OCI-LY7 (cell line): ENCODE measurements at regions not wholly inside any gene's neighbourhood (a gene's known extent, or its start where the extent isn't known, plus 50 kb on each side); places are given as distances from the start of the nearest gene placed in this dataset.

Experiments used
- BruUV-seq: library from RNA; stranded (reverse); fragments of 400-500 nt; replicated peaks from 2 replicates; lab custom pipeline; 2021; lab: Mats Ljungman, UMichigan
- CTCF ChIA-PET: fragments of 300-600 bp; sonication (Branson Sonifier 250); formaldehyde crosslinking; loops from one replicate; lab custom pipeline; 2022; ENCODE audit warnings: antibody characterized with exemption; ENCODE audit not compliant: unreplicated experiment; lab: Charles Lee
- POLR2A ChIA-PET: fragments of 300-600 bp; sonication (Branson Sonifier 250); formaldehyde crosslinking; loops from one replicate; lab custom pipeline; 2022; ENCODE audit warnings: antibody characterized with exemption; lab: Charles Lee
- DNase-seq: peaks from one replicate; pipeline ENCODE4 v3.0.0-alpha.2; 2015; ENCODE audit warnings: low spot score
- H2AFZ ChIP-seq: fragments of 200-600 bp; sonication (generic), shearing (Covaris generic); 2 replicates; pipeline ENCODE4 v1.6.1; 2014; ENCODE audit warnings: mild to moderate bottlenecking, antibody characterized with exemption, low read length, moderate library complexity
- H3K27ac ChIP-seq: fragments of 200-600 bp; sonication (generic); 2 replicates; pipeline ENCODE4 v1.5.1; 2014; ENCODE audit warnings: mixed run types, low read depth, mild to moderate bottlenecking, moderate library complexity, low read length, inconsistent platforms; ENCODE audit not compliant: poor library complexity, severe bottlenecking
- H3K36me3 ChIP-seq: fragments of 200-600 bp; sonication (generic); 2 replicates; pipeline ENCODE4 v1.6.1; 2014; ENCODE audit warnings: mild to moderate bottlenecking, antibody characterized with exemption, low read length, moderate library complexity, mixed read lengths; ENCODE audit not compliant: insufficient read depth
- H3K4me1 ChIP-seq: fragments of 200-600 bp; sonication (generic); 2 replicates; pipeline ENCODE4 v1.5.1; 2014; ENCODE audit warnings: mild to moderate bottlenecking, low read length; ENCODE audit not compliant: insufficient read depth, poor library complexity, severe bottlenecking
- H3K4me2 ChIP-seq: fragments of 200-600 bp; sonication (generic); 2 replicates; pipeline ENCODE4 v1.6.1; 2014; ENCODE audit warnings: mild to moderate bottlenecking, low read length
- H3K4me3 ChIP-seq: fragments of 200-600 bp; sonication (generic); 2 replicates; pipeline ENCODE4 v1.5.1; 2014; ENCODE audit warnings: mild to moderate bottlenecking, low read depth, low read length; ENCODE audit not compliant: poor library complexity, severe bottlenecking
- H3K79me2 ChIP-seq: fragments of 200-600 bp; sonication (generic); 2 replicates; pipeline ENCODE4 v1.6.1; 2016; ENCODE audit warnings: low read depth, mild to moderate bottlenecking, low read length, moderate library complexity, mixed read lengths; ENCODE audit not compliant: insufficient read depth
- H3K9me2 ChIP-seq: fragments of 200-600 bp; sonication (generic); 2 replicates; pipeline ENCODE4 v1.6.1; 2016; ENCODE audit warnings: mild to moderate bottlenecking, low read length, mixed read lengths; ENCODE audit not compliant: insufficient read depth
- H3K9me3 ChIP-seq: fragments of 200-600 bp; sonication (generic); 2 replicates; pipeline ENCODE4 v1.6.1; 2014; ENCODE audit warnings: mild to moderate bottlenecking, mixed run types, low read length, mixed read lengths
- H4K20me1 ChIP-seq: fragments of 200-600 bp; sonication (generic); 2 replicates; pipeline ENCODE4 v1.6.1; 2014; ENCODE audit warnings: mild to moderate bottlenecking, antibody characterized with exemption, low read length, moderate library complexity, mixed read lengths; ENCODE audit not compliant: insufficient read depth
- CTCF ChIP-seq: fragments of 200-600 bp; sonication (generic); conservative IDR thresholded peaks from 2 replicates; pipeline ENCODE4 v1.5.1; 2014; ENCODE audit warnings: mild to moderate bottlenecking, antibody characterized with exemption, low read length, moderate library complexity, mixed read lengths
- EZH2phosphoT487 ChIP-seq: fragments of 200-600 bp; sonication (generic); IDR thresholded peaks from 2 replicates; pipeline ENCODE4 v1.6.1; 2018; ENCODE audit warnings: low read depth, borderline replicate concordance, mild to moderate bottlenecking, mixed run types, antibody characterized with exemption, low read length, moderate library complexity, mixed read lengths
- intact Hi-C: fragments of 100-400 bp; cut with micrococcal nuclease; formaldehyde crosslinking; loops from one replicate; pipeline ENCODE4 v1.10.0; 2022; ENCODE audit not compliant: unreplicated experiment

GRCh38 chr2:37794717-37795116 is 123.3 kb upstream of the CDC42EP3 start:
- Histone ChIP-seq H3K79me2 (no peaks in the 10 kb centered on the region), H3K4me3 (no peak overlapping the region), H3K36me3 (no peaks in the 10 kb centered on the region), H3K9me3 (no peaks in the 10 kb centered on the region), H3K27ac (no peak overlapping the region), H2AFZ (no peak overlapping the region), H3K4me2 (no peak overlapping the region), H3K9me2 (no peaks in the 10 kb centered on the region), H3K4me1 (no peaks in the 10 kb centered on the region), H4K20me1 (no peaks in the 10 kb centered on the region)
- no peak for TF ChIP-seq CTCF
- no peak for TF ChIP-seq EZH2phosphoT487
- POLR2A ChIA-PET = interaction anchor here (0.6 to 1.0 kb wide), 2 partner anchors 23 to 195 kb away, joined by 3 to 5 read pairs; no protein-coding TSS in a partner anchor
- intact Hi-C loops = no loop called here
- no TSS peak for BruUV-seq
- CTCF ChIA-PET = interaction anchor here (1.3 kb wide), 1 partner anchor 38 kb away, joined by 3 read pairs; no protein-coding TSS in a partner anchor
- no peak for DNase-seq

- intact Hi-C loops = no loop called here
- no peaks in the 10 kb centered on the region for H3K9me2 ChIP-seq
- no peak overlapping the region for H2AFZ ChIP-seq
- no peak overlapping the region for H3K4me2 ChIP-seq
- no peaks in the 10 kb centered on the region for H3K36me3 ChIP-seq
- no peaks in the 10 kb centered on the region for H3K9me3 ChIP-seq
- CTCF ChIA-PET = interaction anchor here (1.3 kb wide), 1 partner anchor 37 kb away, joined by 3 read pairs; no protein-coding TSS in a partner anchor
- BruUV-seq = no TSS peak
- no peaks in the 10 kb centered on the region for H3K4me1 ChIP-seq
- no peak overlapping the region for H3K27ac ChIP-seq
- H3K4me3 ChIP-seq = no peak overlapping the region
- POLR2A ChIA-PET = interaction anchor here (0.5 to 1.0 kb wide), 3 partner anchors 22 to 398 kb away, joined by 3 to 5 read pairs (median 4); no protein-coding TSS in a partner anchor
- no peaks in the 10 kb centered on the region for H3K79me2 ChIP-seq
- TF ChIP-seq CTCF = no peak
- no peak for TF ChIP-seq EZH2phosphoT487
- H4K20me1 ChIP-seq = no peaks in the 10 kb centered on the region
- no peak for DNase-seq
Measured at GRCh38 chr2:37795456-37795855, 124.0 kb upstream of the CDC42EP3 start.

GRCh38 chr2:37795938-37796337 is 124.5 kb upstream of the CDC42EP3 start:
- Histone ChIP-seq H3K4me2 (no peak overlapping the region), H2AFZ (no peak overlapping the region), H3K79me2 (no peaks in the 10 kb centered on the region), H4K20me1 (no peaks in the 10 kb centered on the region), H3K9me3 (no peaks in the 10 kb centered on the region), H3K36me3 (no peaks in the 10 kb centered on the region), H3K27ac (no peak overlapping the region), H3K9me2 (no peaks in the 10 kb centered on the region), H3K4me1 (no peaks in the 10 kb centered on the region), H3K4me3 (no peak overlapping the region)
- CTCF ChIA-PET = interaction anchor here (1.3 kb wide), 1 partner anchor 36 kb away, joined by 3 read pairs; no protein-coding TSS in a partner anchor
- POLR2A ChIA-PET = interaction anchor here (0.5 to 1.0 kb wide), 4 partner anchors 22 to 835 kb away, joined by 3 to 5 read pairs (median 4); no protein-coding TSS in a partner anchor
- intact Hi-C loops = no loop called here
- TF ChIP-seq EZH2phosphoT487 = no peak
- TF ChIP-seq CTCF = no peak
- BruUV-seq = no TSS peak
- DNase-seq = no peak
